Embryonic facial prominence (tissue), 1 donor: ENCODE measurements at regions not wholly inside any gene's neighbourhood (a gene's known extent, or its start where the extent isn't known, plus 50 kb on each side); places are given as distances from the start of the nearest gene placed in this dataset.
A peak's percentile ranks its signal among the peaks of the same experiment; 100 is the strongest.
"Not testable (repeated sequence)": the region's sequence is repeated elsewhere in the genome, so short reads cannot be mapped to it uniquely, and the experiment has no call there.

Experiments
- DNase-seq: peaks from one replicate; pipeline ENCODE4 v3.0.0-alpha.2; 2016; ENCODE audit errors: extremely low spot score

- no peak for DNase-seq
These were observed 560.3 kb downstream of the GALC start for GRCh38 chr14:87432698-87433097.

GRCh38 chr14:87430810-87431209, 562.2 kb downstream of the GALC start:
- DNase-seq: no peak

DNA sequence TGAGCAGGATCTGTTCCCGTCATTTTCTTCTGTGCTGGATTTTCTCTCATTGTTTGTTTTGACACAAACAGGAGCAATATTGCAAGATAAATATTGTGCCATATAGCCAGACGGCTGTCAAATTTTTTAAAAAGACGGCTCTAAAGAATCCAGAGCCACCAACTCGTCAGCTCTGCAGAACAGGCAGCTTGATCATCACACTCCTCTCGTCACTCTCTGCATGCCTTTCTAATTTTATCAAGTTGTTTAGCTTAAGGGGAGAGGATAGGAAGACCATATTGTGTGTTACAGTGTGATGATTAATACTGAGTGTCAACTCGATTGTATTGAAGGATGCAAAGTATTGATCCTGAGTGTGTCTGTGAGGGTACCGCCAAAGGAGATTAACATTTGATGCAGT, 562.8 kb downstream of the GALC start:
- no peak for DNase-seq

DNA sequence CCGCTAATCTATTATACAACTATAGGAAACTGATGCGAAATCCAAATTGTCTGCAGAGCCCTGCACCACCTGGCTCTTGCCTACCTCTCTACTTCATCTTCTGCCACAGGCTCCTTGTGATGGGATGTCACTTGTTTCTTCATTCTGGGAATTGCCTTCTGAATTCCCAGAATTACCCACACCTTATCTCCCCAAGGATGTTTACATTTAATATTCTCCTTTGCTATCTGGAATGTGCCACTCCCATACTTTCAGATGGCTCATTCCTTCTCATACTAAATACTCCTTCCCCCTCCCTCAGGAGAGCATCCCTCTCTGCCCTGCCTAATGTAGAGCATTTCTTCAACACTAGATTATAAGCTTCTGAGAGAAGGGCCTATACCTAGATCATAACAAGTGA, 573.1 kb downstream of the GALC start:
- DNase-seq: no peak

- DNase-seq: no peak
These were observed 581.6 kb downstream of the GALC start for GRCh38 chr14:87411370-87411769.

DNA sequence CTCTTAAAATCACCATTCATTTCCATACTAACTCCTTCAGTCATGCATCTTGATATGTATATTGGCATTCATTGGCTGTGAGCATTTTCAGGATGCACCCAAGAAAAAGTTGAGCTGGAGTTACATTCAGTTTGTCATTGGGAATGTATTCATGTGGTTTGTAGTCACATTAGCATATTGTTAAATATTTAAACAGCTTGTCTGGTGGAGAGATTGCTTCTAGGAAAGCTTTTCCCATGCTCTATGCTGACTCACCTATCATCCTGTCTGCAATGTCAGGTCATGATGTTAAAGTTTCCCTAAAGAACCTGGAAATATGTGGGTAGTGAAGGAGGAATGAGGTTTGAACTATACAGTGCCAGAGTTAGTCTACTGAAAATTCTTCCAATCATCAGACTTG, 583.6 kb downstream of the GALC start:
- DNase-seq: no peak

DNA sequence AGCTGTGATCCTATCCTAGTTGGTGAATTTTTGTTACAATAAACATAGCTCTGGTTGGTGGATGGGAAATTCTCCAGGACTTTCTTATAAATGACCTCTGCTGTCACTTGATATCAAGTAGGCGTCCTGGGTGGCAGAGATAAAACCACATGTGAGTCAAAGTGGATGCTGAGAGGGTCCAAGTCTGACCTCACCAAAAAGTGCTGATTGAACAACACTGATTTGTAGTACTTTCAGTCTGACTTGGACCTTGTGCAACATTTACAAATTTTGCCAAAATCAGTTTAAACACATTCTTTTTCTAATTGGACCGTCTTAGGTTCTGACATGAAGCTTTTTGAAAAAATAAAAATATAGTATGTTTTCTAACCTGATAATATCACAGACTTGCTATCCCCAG, 585.6 kb downstream of the GALC start:
- DNase-seq: no peak

GRCh38 chr14:87405563-87405962, 587.4 kb downstream of the GALC start:
- no peak for DNase-seq

DNA sequence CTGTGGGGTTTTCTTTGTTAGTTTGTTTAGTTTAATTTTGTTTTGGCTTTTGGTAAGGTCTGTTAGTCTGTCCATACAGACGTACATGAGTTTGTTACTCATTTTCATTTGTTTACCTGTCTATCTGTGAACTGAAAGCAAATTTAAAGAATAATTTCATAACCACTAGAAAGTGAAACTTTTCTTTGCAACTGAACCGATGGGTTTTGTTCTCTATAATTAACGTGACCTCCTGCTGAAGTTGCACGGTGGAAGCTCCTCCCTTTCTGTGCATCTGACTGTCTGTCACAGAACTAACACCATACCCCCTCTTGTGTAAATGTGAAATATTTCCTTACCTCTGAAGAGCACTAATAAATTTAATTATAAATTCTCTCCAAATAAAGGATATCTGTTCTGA, 595.5 kb downstream of the GALC start:
- no peak for DNase-seq

GRCh38 chr14:87391066-87391465, 601.9 kb downstream of the GALC start:
- DNase-seq: no peak

DNA sequence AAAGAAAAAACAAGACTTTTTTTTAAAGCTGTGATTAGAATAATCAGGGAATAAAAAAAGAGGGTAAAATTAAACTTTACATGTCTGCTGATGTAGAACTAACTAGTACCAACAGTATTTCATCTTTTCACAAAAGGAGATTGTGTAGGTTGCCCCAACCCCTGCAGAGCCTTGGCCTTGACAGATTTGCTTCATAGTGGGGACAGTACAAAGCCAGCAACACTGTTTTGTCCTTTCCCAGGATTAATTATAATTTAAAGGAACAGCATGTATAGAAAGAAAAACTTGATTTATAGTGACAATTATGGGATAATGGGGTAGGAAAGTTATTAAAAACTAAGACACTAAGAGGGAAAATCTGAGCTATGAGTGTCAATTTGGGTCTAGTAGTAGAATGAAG, 604.0 kb downstream of the GALC start:
- DNase-seq: no peak

GRCh38 chr14:87387806-87388205, 605.2 kb downstream of the GALC start:
- no peak for DNase-seq

DNA sequence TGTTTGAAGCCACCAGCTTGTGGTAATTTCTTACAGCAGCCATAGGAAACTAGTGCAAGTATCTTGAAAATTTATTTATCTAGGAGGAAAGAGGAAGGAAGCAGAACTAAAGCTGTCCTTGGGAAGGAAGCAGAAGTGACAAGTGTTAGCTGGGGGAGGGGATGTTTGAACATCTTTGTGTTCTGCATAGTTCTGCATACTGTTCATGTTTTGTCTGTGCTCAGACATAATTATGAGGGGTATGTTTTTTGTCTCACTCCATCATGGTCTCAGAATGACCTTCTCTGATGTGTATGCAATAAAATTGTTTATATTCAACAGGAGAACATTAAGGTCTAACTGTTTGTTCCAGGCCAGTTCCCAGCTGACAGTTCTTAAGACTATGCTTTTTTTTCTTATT, 606.5 kb downstream of the GALC start:
- DNase-seq: no peak

DNA sequence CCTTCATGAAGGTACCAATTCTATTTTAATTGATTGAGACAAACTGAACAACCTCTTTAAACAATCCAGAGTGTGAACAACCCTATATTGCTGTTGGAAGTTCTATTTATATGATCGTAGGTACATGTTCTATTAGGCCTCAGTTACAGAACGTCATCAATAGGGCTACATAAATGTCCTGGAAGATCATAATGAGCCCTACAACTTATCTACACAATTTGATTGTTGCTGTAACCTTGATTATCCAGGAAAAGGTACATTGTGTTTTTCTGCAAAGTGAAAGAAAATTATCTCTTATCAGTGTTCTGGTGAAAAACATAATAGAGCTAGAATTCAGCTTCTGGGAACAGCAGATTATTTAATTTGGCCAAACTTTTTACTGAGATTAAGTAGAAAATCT, 612.9 kb downstream of the GALC start:
- no peak for DNase-seq

DNA sequence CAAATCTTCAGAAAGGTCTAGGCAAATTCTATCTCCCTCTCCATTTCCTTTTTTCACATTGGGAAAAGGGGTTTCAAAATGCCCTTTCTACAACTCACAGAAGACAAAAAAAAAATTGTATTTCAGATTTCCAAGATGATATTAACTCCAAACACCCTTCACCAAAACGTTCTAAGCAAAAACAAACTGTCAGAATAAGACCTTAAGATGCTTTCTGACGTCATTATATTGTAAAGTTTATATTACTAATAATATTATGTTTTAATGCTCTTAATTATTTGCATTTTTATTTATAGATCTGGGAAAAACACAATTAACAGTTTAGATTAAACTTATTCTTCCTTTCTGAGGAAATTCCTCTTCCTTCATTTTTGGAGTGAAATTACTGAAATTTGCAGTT, 624.2 kb downstream of the GALC start:
- DNase-seq: no peak

DNA sequence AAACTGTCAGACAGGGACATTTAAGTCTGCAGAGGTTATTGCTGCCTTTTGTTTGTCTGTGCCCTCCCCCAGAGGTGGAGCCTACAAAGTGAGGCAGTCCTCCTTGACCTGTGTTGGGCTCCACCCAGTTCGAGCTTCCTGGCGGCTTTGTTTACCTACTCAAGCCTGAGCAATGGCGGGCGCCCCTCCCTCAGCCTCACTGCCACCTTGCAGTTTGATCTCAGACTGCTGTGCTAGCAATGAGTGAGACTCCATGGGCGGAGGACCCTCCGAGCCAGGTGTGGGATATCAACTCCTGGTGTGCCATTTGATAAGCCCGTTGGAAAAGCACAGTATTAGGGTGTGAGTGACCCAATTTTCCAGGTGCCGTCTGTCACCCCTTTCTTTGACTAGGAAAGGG, 632.7 kb downstream of the GALC start:
- DNase-seq: not testable (repeated sequence)

GRCh38 chr14:87351007-87351406, 642.0 kb downstream of the GALC start:
- no peak for DNase-seq

DNA sequence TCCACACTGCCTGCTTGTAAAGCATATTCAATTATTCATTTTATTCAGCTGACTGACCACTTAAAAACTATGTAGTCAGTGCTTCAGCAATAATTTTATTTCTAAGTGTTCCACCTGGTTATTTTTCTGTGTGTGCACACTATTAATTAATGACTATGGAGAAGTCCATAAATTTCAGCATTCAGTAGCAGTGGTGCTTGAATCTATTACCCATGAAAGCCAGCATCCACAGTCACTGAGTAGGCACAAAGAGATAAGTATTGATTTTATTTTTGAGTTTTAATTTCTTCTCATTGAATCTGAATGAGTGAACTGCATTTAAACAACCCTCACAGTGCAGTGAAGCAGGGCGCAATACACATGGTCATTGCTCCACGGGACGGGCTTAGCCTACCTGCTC, 643.1 kb downstream of the GALC start:
- no peak for DNase-seq

GRCh38 chr14:87343652-87344051, 649.3 kb downstream of the GALC start:
- DNase-seq: no peak

- no peak for DNase-seq
These were observed 657.8 kb downstream of the GALC start for GRCh38 chr14:87334997-87335685.

DNA sequence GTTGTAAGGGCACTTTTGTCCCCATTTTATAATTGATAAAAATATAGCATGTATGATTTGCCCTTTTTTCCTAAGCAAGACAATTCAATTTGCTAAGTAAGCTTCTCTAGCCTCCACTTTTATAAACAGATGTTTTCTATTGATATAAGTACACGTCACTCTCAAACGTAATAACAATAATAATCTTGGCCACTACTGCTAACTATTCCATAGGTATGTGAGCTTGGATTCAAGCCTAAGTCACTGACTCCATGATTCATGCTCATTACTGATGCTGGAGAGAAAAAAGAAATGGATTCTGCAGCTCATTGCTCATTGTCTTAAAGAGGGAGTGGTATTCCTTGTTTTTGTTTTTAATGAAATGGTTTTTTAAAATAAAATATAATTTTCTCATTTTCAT, 661.0 kb downstream of the GALC start:
- DNase-seq: peak; percentile 11

DNA sequence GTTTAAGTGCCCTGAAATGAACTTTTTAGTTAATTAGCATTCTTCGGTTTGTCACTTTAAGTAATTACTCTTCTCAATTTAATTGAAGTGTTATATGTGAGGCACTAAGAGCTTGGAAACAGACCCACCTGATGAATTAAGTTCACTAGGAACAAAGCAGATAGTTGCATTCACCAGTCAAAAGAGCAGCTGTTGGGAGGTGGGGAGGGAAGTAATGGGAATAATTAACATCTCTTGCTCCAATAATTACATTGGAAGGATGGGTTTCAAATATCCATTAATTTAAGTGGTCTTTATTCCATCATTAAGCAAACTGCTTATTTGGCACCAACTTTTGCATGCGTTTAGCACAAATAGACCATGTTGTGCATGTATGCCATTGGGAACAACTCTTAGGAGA, 667.2 kb downstream of the GALC start:
- DNase-seq: no peak

- no peak for DNase-seq
These were observed 669.8 kb downstream of the GALC start for GRCh38 chr14:87323191-87323590.

- DNase-seq: no peak
These were observed 671.4 kb downstream of the GALC start for GRCh38 chr14:87321548-87321947.

- DNase-seq: no peak
These were observed 680.1 kb downstream of the GALC start for GRCh38 chr14:87312894-87313205.
